Ovary (tissue), 7 donors: ENCODE measurements at regions not wholly inside any gene's neighbourhood (a gene's known extent, or its start where the extent isn't known, plus 50 kb on each side); places are given as distances from the start of the nearest gene placed in this dataset.

ENCODE experiments used
- DNase-seq, 5 donors: peaks; one replicate each; pipeline ENCODE4 v3.0.0-alpha.2; 2019 to 2020
- H3K27ac ChIP-seq, 2 donors: fragments of 200-600 bp; one replicate each; pipeline versions ENCODE4 v1.5.1 to v1.8.0; 2019 to 2022
- H3K27me3 ChIP-seq: fragments of 200-600 bp; one replicate; pipeline ENCODE4 v1.8.0; 2022
- H3K36me3 ChIP-seq: fragments of 200-600 bp; sonication (generic); one replicate; pipeline ENCODE4 v1.5.1; 2019
- H3K4me1 ChIP-seq: one replicate; pipeline ENCODE4 v1.8.1; 2013; ENCODE audit warnings: mild to moderate bottlenecking, moderate library complexity; ENCODE audit not compliant: insufficient read depth
- H3K4me3 ChIP-seq: fragments of 200-600 bp; sonication (generic); one replicate; pipeline ENCODE4 v1.5.1; 2017
- H3K9me3 ChIP-seq, 2 donors: fragments of 200-600 bp in 1 of 2; sonication (generic) in 1 of 2; one replicate each; pipeline versions ENCODE4 v1.5.1 to v1.8.1; 2013 to 2019; ENCODE audit warnings: mild to moderate bottlenecking in 1 of 2, moderate library complexity in 1 of 2
- CTCF ChIP-seq, 3 donors: fragments of 450-650 bp in 2 of 3; fragments of 200-600 bp in 1 of 3; IDR thresholded peaks; one replicate each; pipeline versions ENCODE4 v1.5.1 to v1.8.0; 2016 to 2022; ENCODE audit warnings: antibody characterized with exemption in 3 of 3, mild to moderate bottlenecking in 1 of 3
- EP300 ChIP-seq: sonication (generic); formaldehyde crosslinking; IDR thresholded peaks from one replicate; pipeline ENCODE4 v1.6.1; 2017; ENCODE audit warnings: antibody characterized with exemption
- POLR2A ChIP-seq: fragments of 450-650 bp; IDR thresholded peaks from one replicate; pipeline ENCODE4 v1.6.1; 2017; ENCODE audit warnings: antibody characterized with exemption, mild to moderate bottlenecking, moderate library complexity
- WGBS, 3 donors: extraction: QIAGEN DNeasy Blood & Tissue Kit in 1 of 3; methylation state at CpG; one replicate each; pipeline versions ENCODE4 v1.1.5 to v1.1.7; 2013 to 2017; 5-methylcytosine and 5-hydroxymethylcytosine counted together
- intact Hi-C, 4 donors: fragments of 100-400 bp; cut with DNase I; formaldehyde crosslinking; loops; one replicate each; pipeline versions ENCODE4 v1.11.0 to v1.15.1; 2022 to 2023
- donor health status: DM: no; HTN: no; CAD: no; lungs with moderate emphysema.
- donor health status: DM: no; HTN: no; CAD: no.
- donor health status: Bipolar disorder and iron deficiency.
- donor health status: DM: no; HTN: no; CAD: no.
- donor health status: DM: yes; HTN: yes; CAD: no.

DNA sequence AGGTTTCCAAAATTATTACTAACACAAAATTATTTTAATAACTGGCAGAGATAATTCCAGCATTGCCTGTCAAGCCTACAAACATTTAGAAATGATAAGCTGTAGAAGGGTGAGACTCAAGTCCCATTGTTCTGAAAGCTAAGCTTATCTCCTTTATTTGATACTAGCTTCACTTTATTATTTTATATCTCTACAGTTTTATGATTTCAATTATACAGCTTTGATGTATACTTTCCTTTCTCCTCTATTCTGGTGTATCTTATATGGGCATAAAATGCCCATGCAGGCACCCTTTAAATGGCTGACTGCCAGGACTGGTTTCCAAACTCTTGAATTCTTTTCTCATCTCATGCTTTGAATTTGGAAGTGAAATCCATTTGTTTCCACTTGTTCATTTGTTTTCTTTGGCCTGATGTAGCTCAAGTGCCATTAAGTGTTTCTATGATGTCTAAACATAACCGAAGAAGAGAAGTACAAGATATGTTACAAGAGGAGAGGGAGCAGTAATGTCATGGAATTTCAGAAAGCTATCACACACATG is 372.1 kb upstream of the ARHGEF26 start:
- Histone ChIP-seq H3K4me3 (no peak overlapping the region), H3K9me3 (no peaks in the 10 kb centered on the region), H3K27me3 (no peaks in the 10 kb centered on the region), H3K27ac (no peak overlapping the region), H3K36me3 (no peaks in the 10 kb centered on the region), H3K4me1 (no peaks in the 10 kb centered on the region)
- TF ChIP-seq CTCF (IDR thresholded peaks at IDR 0.05) (no peak), POLR2A (no peak), EP300 (no peak)
- intact Hi-C loops: no loop called here
- DNase-seq: no peak
- 5 to 10% (median 6%) methylated on average over 1 of the region's 1 CpG for WGBS, 3 donors

GRCh38 chr3:153752405-153753027 is 368.7 kb upstream of the ARHGEF26 start:
- H3K27ac ChIP-seq: no peak overlapping the region
- no peaks in the 10 kb centered on the region for H3K36me3 ChIP-seq
- TF ChIP-seq POLR2A: no peak
- H3K9me3 ChIP-seq: no peaks in the 10 kb centered on the region
- no peak for DNase-seq
- no peaks in the 10 kb centered on the region for H3K27me3 ChIP-seq
- H3K4me1 ChIP-seq: no peaks in the 10 kb centered on the region
- intact Hi-C loops: no loop called here
- WGBS, 3 donors: 53 to 59% (median 54%) methylated on average over 8 of the region's 8 CpGs
- no peak overlapping the region for H3K4me3 ChIP-seq

- intact Hi-C loops: no loop called here
- Histone ChIP-seq H3K4me1 (no peaks in the 10 kb centered on the region), H3K9me3 (no peaks in the 10 kb centered on the region)
These were observed 368.2 kb upstream of the ARHGEF26 start for GRCh38 chr3:153753035-153753434.

DNA sequence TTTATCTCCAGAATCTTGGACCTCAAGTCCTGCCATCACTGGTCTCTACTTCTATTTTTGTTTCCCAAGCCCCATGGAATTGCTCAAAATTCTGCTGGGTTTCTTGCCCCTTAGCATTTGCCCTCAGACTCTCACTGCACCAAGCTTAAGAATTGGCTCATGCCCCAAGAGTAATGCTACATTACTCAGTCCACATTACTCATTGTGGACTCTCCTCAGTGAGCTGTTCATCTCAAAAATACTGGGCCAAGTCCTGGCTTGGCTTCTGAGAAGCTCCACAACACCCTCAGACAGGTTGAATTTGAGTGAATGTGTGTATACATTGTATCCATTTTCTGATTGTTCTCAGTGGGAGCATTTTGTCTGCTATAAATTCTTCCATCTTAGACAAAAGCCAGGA is 364.4 kb upstream of the ARHGEF26 start:
- Histone ChIP-seq H3K9me3 (no peaks in the 10 kb centered on the region), H3K4me3 (no peak overlapping the region), H3K4me1 (no peaks in the 10 kb centered on the region), H3K36me3 (no peaks in the 10 kb centered on the region), H3K27me3 (no peaks in the 10 kb centered on the region), H3K27ac (no peak overlapping the region)
- intact Hi-C loops: no loop called here
- no peak for DNase-seq
- TF ChIP-seq POLR2A (no peak), EP300 (no peak), CTCF (IDR thresholded peaks at IDR 0.05) (no peak)

More at GRCh38 chr3:153753035-153753434, 368.2 kb upstream of the ARHGEF26 start:
- Histone ChIP-seq H3K27me3 (no peaks in the 10 kb centered on the region), H3K36me3 (no peaks in the 10 kb centered on the region), H3K4me3 (no peak overlapping the region), H3K27ac (no peak overlapping the region)
- DNase-seq: no peak
- TF ChIP-seq CTCF (IDR thresholded peaks at IDR 0.05) (no peak), POLR2A (no peak), EP300 (no peak)
- 10 to 36% (median 13%) methylated on average over 2 of the region's 2 CpGs for WGBS, 3 donors

DNA sequence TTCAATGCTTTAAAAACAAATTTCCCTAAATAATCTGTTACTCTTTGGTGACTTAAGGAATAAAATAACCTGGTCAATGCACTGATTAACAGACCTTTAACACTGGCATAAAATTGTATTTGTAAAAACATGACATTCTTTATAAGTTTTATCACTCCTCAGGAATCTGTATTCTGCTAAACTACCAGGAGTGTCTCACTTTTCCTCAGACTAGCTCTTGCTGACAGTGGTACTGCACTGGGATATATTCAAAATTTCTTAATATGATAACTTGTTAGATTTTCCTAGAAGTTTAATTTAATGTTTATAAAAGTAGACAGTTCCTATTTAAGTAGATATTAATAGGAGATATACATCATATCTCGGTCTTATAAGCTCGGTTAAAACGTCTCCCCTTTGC is 363.4 kb upstream of the ARHGEF26 start:
- Histone ChIP-seq H3K27me3 (no peaks in the 10 kb centered on the region), H3K36me3 (no peaks in the 10 kb centered on the region), H3K4me3 (no peak overlapping the region), H3K9me3 (no peaks in the 10 kb centered on the region), H3K4me1 (no peaks in the 10 kb centered on the region), H3K27ac (no peak overlapping the region)
- no peak for TF ChIP-seq EP300
- no peak for TF ChIP-seq CTCF (IDR thresholded peaks at IDR 0.05)
- no peak for TF ChIP-seq POLR2A
- WGBS, 3 donors: 77 to 91% (median 85%) methylated on average over 3 of the region's 3 CpGs
- no peak for DNase-seq
- intact Hi-C loops: no loop called here
